Heart left ventricle (tissue), 13 donors: ENCODE measurements at regions not wholly inside any gene's neighbourhood (a gene's known extent, or its start where the extent isn't known, plus 50 kb on each side); places are given as distances from the start of the nearest gene placed in this dataset.

ENCODE experiments used
- POLR2A ChIP-seq, 2 donors: fragments of 450-650 bp; IDR thresholded peaks; one replicate each; pipeline ENCODE4 v1.6.1; 2017; ENCODE audit warnings: antibody characterized with exemption in 2 of 2, mild to moderate bottlenecking in 2 of 2, moderate library complexity in 2 of 2
- TF ChIP-seq, protein P1 (sequence below), 12 donors: fragments of 200-600 bp; sonication (generic) in 4 of 12; IDR thresholded peaks; one replicate each; pipeline versions ENCODE4 v1.5.0 to v1.8.0; 2018 to 2022; ENCODE audit warnings: antibody characterized with exemption in 12 of 12, mild to moderate bottlenecking in 5 of 12
- donor health status: ischemic (EF 13 %, LVEDD 7.1; RV severe dilation, severe dysfunction).
- donor health status: DM: no; HTN: yes; CAD: no.
- donor health status: DM: no; HTN: no; CAD: no.
- donor health status: ischemic (EF 25% LVEDD 6.9; RV normal size, moderate dysfunction).
- donor health status: ischemic (EF 25% LVEDD 5.7; RV mildly dilated, moderate dysfunction).
- donor health status: ischemic (EF 35%, LVEDD 5.7; RV mildly dilated, moderate dysfunction).
- donor health status: nonischemic (EF 11% LVEDD 7.7; RV severe dilation, severe dysfunction).
- donor health status: DM: yes; HTN: yes; CAD: no.
- donor health status: PGD.
- donor health status: ischemic (EF 29% LVEDD 5.4; RV normal size, mild dysfunction).
- donor health status: nonischemic (EF 23%, LVEDD 6.1; RV moderate dilation, normal function).

- no peak for TF ChIP-seq POLR2A (IDR thresholded peaks at IDR 0.05)
- TF ChIP-seq, protein P1, sequence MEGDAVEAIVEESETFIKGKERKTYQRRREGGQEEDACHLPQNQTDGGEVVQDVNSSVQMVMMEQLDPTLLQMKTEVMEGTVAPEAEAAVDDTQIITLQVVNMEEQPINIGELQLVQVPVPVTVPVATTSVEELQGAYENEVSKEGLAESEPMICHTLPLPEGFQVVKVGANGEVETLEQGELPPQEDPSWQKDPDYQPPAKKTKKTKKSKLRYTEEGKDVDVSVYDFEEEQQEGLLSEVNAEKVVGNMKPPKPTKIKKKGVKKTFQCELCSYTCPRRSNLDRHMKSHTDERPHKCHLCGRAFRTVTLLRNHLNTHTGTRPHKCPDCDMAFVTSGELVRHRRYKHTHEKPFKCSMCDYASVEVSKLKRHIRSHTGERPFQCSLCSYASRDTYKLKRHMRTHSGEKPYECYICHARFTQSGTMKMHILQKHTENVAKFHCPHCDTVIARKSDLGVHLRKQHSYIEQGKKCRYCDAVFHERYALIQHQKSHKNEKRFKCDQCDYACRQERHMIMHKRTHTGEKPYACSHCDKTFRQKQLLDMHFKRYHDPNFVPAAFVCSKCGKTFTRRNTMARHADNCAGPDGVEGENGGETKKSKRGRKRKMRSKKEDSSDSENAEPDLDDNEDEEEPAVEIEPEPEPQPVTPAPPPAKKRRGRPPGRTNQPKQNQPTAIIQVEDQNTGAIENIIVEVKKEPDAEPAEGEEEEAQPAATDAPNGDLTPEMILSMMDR (IDR thresholded peaks at IDR 0.05): no peak
These were observed 1031.1 kb downstream of the SORCS1 start for GRCh38 chr10:106133451-106133850.
